ENCODE measurements at regions not wholly inside any gene's neighbourhood (a gene's known extent, or its start where the extent isn't known, plus 50 kb on each side); places are given as distances from the start of the nearest gene placed in this dataset.

- no peak for TF ChIP-seq FOSL1 (IDR thresholded peaks at IDR 0.05; ENCODE audit: insufficient read depth, low read depth, low read length)
Observed at GRCh38 chr6:115474443-115475041, 586.1 kb downstream of the FRK start (continued).
